ENCODE measurements at regions not wholly inside any gene's neighbourhood (a gene's known extent, or its start where the extent isn't known, plus 50 kb on each side); places are given as distances from the start of the nearest gene placed in this dataset.

DNA sequence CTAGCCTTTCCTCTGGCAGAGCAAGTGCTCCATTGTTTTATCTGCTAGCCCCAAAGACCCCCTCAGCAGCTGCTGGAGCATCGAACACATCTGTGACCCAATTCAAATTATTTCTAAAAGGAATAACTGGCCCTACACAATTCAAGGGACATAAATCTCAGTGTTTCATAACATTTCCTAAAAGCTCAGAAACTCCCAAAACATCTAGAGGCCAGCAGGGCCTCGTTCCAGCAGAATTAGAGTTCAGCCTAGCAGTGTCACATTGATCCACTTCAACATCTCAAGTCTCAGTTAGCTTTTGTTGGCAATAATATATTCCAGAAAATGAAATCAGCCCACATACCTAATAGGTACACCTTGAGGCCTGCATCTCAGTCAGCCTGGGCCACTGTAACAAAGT is 179.1 kb downstream of the ETAA1 start:
- TF ChIP-seq POLR2A (IDR thresholded peaks at IDR 0.05), result no peak
- TF ChIP-seq EP300 (IDR thresholded peaks at IDR 0.05), result no peak
- TF ChIP-seq, protein P1, sequence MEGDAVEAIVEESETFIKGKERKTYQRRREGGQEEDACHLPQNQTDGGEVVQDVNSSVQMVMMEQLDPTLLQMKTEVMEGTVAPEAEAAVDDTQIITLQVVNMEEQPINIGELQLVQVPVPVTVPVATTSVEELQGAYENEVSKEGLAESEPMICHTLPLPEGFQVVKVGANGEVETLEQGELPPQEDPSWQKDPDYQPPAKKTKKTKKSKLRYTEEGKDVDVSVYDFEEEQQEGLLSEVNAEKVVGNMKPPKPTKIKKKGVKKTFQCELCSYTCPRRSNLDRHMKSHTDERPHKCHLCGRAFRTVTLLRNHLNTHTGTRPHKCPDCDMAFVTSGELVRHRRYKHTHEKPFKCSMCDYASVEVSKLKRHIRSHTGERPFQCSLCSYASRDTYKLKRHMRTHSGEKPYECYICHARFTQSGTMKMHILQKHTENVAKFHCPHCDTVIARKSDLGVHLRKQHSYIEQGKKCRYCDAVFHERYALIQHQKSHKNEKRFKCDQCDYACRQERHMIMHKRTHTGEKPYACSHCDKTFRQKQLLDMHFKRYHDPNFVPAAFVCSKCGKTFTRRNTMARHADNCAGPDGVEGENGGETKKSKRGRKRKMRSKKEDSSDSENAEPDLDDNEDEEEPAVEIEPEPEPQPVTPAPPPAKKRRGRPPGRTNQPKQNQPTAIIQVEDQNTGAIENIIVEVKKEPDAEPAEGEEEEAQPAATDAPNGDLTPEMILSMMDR (IDR thresholded peaks at IDR 0.05), result no peak
- peaks cover 0 to 3% (median 0%) of the 10 kb centered on the region in 4 donors for H3K9me3 ChIP-seq
- 67 to 81% methylated on average over 2 of the region's 2 CpGs for WGBS, 2 donors

DNA sequence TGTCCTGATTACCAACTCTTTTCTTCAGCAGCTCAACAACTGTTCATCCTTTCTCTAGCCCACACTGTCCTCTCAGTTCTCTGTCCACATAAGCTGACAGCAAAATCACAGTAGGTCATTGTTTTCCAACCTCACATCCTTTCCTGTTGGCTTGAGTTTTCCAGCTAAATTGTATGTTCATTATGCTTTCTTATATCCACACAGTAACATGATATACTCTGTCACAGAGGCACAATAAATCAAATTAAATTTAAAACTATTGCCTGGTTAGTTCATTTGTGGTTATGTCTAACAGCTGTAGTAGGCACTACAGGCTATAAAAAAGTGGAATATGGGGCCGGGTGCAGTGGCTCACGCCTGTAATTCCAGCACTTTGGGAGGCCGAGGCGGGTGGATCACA is 179.9 kb downstream of the ETAA1 start:
- no peak for TF ChIP-seq EP300 (IDR thresholded peaks at IDR 0.05)
- TF ChIP-seq POLR2A (IDR thresholded peaks at IDR 0.05), result no peak
- TF ChIP-seq, protein P1 (IDR thresholded peaks at IDR 0.05), result no peak
- Histone ChIP-seq H3K27me3 (no peaks in the 10 kb centered on the region), H3K27ac (no peak overlapping the region), H3K9me3 (peaks cover 0 to 8% (median 0%) of the 10 kb centered on the region in 4 donors), H3K4me3 (no peak overlapping the region), H3K36me3 (no peaks in the 10 kb centered on the region), H3K4me1 (no peaks in the 10 kb centered on the region)
- DNase-seq (ENCODE audit: low spot score in 2 of 2), result no peak
- 74 to 86% methylated on average over 4 of the region's 4 CpGs for WGBS, 2 donors

More for the DNA sequence above, 179.1 kb downstream of the ETAA1 start:
- DNase-seq (ENCODE audit: low spot score in 2 of 2), result no peak
- Histone ChIP-seq H3K36me3 (no peaks in the 10 kb centered on the region), H3K4me1 (no peaks in the 10 kb centered on the region), H3K27ac (no peak overlapping the region), H3K27me3 (no peaks in the 10 kb centered on the region), H3K4me3 (no peak overlapping the region)

DNA sequence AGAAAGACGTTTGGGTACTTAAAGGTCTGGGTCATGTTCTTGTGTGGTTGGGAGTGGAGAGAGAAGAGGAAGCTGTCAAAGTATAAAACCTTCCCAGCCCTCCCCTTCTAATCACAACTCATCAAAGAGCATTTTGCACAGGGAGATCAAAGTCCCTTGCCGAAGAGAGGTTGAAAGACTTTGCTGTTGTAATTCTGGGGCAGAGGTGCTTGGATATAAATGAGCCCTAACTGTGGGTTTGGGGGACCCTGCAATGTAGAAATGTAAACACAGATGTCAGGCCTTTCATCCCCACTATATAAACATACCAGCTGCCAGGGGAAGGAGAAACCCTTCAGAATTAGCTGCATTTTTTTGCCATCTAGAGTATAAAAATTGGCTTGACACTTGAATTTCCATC is 182.1 kb downstream of the ETAA1 start:
- Histone ChIP-seq H3K4me1 (no peaks in the 10 kb centered on the region), H3K27me3 (no peaks in the 10 kb centered on the region), H3K4me3 (no peak overlapping the region), H3K9me3 (peaks cover 0 to 27% (median 6%) of the 10 kb centered on the region in 4 donors), H3K27ac (no peak overlapping the region), H3K36me3 (no peaks in the 10 kb centered on the region)
- TF ChIP-seq POLR2A (IDR thresholded peaks at IDR 0.05) (no peak), EP300 (IDR thresholded peaks at IDR 0.05) (no peak)
- TF ChIP-seq, protein P1 (IDR thresholded peaks at IDR 0.05), result no peak
- no peak for DNase-seq (ENCODE audit: low spot score in 2 of 2)
- WGBS, 2 donors, result 25 to 27% methylated on average over 2 of the region's 2 CpGs

DNA sequence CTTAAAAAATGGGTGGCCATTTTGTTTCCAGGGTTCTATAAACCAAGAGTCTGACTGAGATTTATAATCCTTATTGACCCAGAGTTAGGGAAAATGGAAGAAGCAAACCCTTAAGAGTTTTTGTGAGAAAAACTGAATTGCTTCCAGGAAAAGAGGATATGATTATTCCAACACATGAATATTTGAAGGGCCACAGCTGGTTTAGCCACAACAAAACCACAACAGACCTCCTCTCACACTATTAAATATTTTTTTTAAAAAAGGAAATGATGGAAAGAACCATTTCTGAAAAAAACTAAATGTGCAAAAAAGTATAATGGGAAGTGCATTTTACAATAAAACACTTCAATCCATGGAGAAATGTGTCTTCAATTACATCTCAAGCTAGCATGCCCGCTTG is 182.7 kb downstream of the ETAA1 start:
- H3K27ac ChIP-seq, result no peak overlapping the region
- no peak for DNase-seq (ENCODE audit: low spot score in 2 of 2)
- 0 to 43% methylated on average over 1 of the region's 1 CpG for WGBS, 2 donors

DNA sequence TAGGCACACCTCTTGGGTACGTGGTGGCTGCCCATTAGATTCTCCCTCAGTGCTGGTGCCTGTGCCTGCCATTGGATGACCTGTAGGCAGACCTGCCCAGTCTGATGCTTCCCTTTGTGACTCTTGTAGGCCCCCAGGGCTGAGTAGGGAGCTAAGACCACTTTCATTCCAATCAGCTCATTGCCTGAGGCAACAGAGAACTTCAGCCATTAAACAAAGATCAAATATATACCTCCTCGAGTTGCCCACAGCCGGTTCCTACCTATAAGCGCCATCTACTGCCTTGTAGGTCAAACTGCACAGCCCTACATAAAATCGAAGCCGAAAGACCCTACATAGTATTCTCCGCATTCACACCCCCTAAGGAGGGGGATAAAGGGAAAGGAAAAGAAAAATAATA is 184.6 kb downstream of the ETAA1 start:
- Histone ChIP-seq H3K36me3 (no peaks in the 10 kb centered on the region), H3K9me3 (peaks cover 0 to 49% (median 9%) of the 10 kb centered on the region in 4 donors), H3K4me1 (no peaks in the 10 kb centered on the region), H3K27ac (no peak overlapping the region), H3K27me3 (no peaks in the 10 kb centered on the region), H3K4me3 (no peak overlapping the region)
- 74 to 79% methylated on average over 7 of the region's 7 CpGs for WGBS, 2 donors
- DNase-seq (ENCODE audit: low spot score in 2 of 2), result no peak
- TF ChIP-seq EP300 (IDR thresholded peaks at IDR 0.05), result no peak
- TF ChIP-seq POLR2A (IDR thresholded peaks at IDR 0.05), result no peak
- TF ChIP-seq, protein P1 (IDR thresholded peaks at IDR 0.05), result no peak

More for the DNA sequence above, 182.7 kb downstream of the ETAA1 start:
- TF ChIP-seq EP300 (IDR thresholded peaks at IDR 0.05), result no peak
- TF ChIP-seq, protein P1 (IDR thresholded peaks at IDR 0.05), result no peak
- TF ChIP-seq POLR2A (IDR thresholded peaks at IDR 0.05), result no peak
- Histone ChIP-seq H3K27me3 (no peaks in the 10 kb centered on the region), H3K36me3 (no peaks in the 10 kb centered on the region), H3K4me1 (no peaks in the 10 kb centered on the region), H3K4me3 (no peak overlapping the region), H3K9me3 (peaks cover 0 to 32% (median 6%) of the 10 kb centered on the region in 4 donors)

Data from tibial nerve (tissue), 4 donors.